ENCODE measurements at regions not wholly inside any gene's neighbourhood (a gene's known extent, or its start where the extent isn't known, plus 50 kb on each side); places are given as distances from the start of the nearest gene placed in this dataset.

- DNase-seq (ENCODE audit: low read depth): no peak
- no peak overlapping the region for H3K4me3 ChIP-seq (ENCODE audit: low read length)
- no peak for TF ChIP-seq CTCF (conservative IDR thresholded peaks at IDR 0.05; ENCODE audit: low read depth, low read length)
Measured at GRCh38 chr1:147849098-147849895, 53.3 kb upstream of the GJA8 start.

- no peak overlapping the region for H3K4me3 ChIP-seq (ENCODE audit: low read length)
- DNase-seq (ENCODE audit: low read depth): no peak
- no peak for TF ChIP-seq CTCF (conservative IDR thresholded peaks at IDR 0.05; ENCODE audit: low read depth, low read length)
Measured at GRCh38 chr1:147850737-147851136, 51.9 kb upstream of the GJA8 start.

- no peak for DNase-seq (ENCODE audit: low read depth)
- no peak for TF ChIP-seq CTCF (conservative IDR thresholded peaks at IDR 0.05; ENCODE audit: low read depth, low read length)
- no peak overlapping the region for H3K4me3 ChIP-seq (ENCODE audit: low read length)
Measured at GRCh38 chr1:147851149-147851548, 51.4 kb upstream of the GJA8 start.

- no peak for TF ChIP-seq CTCF (conservative IDR thresholded peaks at IDR 0.05; ENCODE audit: low read depth, low read length)
- no peak overlapping the region for H3K4me3 ChIP-seq (ENCODE audit: low read length)
- DNase-seq (ENCODE audit: low read depth): no peak
Measured at GRCh38 chr1:147852706-147853225, 49.8 kb upstream of the GJA8 start.

Data from retinal pigment epithelial cell (primary cell).